ENCODE measurements at regions not wholly inside any gene's neighbourhood (a gene's known extent, or its start where the extent isn't known, plus 50 kb on each side); places are given as distances from the start of the nearest gene placed in this dataset.
"Not testable (repeated sequence)": the region's sequence is repeated elsewhere in the genome, so short reads cannot be mapped to it uniquely, and the experiment has no call there.

GRCh38 chrX:3920424-3921017 lies 207.1 kb upstream of the PRKX start:
- not testable (repeated sequence) for TF ChIP-seq POLR2A (IDR thresholded peaks at IDR 0.05; ENCODE audit: low read depth, low read length)
- TF ChIP-seq, protein P1, sequence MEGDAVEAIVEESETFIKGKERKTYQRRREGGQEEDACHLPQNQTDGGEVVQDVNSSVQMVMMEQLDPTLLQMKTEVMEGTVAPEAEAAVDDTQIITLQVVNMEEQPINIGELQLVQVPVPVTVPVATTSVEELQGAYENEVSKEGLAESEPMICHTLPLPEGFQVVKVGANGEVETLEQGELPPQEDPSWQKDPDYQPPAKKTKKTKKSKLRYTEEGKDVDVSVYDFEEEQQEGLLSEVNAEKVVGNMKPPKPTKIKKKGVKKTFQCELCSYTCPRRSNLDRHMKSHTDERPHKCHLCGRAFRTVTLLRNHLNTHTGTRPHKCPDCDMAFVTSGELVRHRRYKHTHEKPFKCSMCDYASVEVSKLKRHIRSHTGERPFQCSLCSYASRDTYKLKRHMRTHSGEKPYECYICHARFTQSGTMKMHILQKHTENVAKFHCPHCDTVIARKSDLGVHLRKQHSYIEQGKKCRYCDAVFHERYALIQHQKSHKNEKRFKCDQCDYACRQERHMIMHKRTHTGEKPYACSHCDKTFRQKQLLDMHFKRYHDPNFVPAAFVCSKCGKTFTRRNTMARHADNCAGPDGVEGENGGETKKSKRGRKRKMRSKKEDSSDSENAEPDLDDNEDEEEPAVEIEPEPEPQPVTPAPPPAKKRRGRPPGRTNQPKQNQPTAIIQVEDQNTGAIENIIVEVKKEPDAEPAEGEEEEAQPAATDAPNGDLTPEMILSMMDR (IDR thresholded peaks at IDR 0.05; ENCODE audit: extremely low read depth in 1 of 2, insufficient read depth in 1 of 2, low read depth in 1 of 2, low read length in 2 of 2), result not testable (repeated sequence)
